NCI-H1092 treated with DMSO at 0.1 percent for 48 hours (cell line): ENCODE measurements at regions not wholly inside any gene's neighbourhood (a gene's known extent, or its start where the extent isn't known, plus 50 kb on each side); places are given as distances from the start of the nearest gene placed in this dataset.

Experiments
- DNase-seq: peaks from one replicate; lab custom pipeline; 2025; lab: John Stamatoyannopoulos, UW

GRCh38 chr3:181076558-181076957, 87.0 kb upstream of the DNAJC19 start:
- DNase-seq = no peak

- no peak for DNase-seq
Observed at GRCh38 chr3:181075098-181075497, 85.6 kb upstream of the DNAJC19 start.

DNA sequence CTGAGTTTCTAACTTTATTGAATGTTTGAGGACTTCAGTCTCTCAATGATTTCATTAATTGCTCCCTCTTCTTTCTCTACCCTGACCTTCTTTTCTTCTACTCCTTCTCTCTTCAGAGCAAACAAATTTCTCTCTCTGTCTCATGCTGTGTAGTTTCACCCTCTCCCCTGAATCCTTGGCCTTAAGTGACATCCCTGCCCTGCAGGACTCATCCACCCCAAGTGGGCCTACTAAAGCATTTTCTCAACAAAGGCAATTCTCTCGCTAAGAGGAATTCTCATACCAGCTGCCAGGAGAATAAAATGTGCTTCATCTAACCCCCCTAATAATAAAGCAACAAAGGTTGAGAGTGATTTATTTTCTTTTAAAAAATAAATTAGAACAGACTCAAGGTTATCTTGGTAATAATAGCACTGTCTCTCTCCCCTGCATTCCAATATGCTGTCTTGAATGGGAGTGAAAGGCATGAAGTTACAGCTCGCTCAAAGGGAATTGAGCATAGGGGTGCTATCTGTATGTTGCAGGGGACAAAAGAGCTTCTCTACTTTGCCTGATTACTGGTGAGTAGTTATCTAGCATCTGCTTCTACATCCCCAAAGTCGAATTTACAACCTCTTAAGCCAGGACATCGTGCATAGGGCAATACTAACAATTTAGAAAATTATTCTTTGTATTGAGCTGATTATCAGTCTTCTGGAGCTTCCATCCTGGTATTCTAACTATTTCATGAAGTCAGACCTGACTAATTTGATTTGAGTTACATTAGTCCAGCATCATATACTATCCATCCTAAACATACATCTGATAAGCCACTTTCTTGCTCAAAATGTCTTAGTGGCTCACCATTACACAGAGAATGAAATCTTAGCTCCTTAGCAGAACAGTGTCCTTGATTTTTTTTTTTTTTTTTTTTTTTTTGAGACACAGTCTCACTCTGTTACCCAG, 76.9 kb upstream of the DNAJC19 start:
- no peak for DNase-seq

DNA sequence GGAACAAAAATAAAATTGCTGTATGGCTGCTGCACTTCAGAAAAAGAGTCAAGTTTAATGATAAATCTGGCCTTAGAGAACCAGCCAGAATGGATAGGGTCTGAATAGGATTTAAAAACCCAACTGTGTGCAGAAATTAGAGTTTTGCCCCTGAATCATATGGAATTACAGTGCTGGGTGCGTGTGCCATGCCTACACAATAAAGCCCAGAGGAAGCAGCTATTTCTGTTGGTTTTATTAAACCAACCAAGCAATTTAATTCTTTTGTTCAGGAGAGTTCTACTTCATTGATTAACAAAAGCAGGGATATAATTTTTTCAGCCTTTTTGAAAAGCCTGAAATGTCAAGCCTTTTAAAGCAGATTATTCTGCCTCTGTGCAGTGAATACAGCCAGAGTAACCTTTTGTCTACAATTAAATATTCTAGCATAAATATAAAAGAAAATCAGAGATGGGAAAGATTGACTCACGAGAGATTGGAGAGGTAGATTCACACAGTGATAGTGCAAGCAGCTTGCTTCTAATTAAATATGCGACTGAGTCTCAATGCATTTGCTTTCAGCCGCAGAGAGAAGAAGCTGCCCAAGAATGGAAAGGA, 66.7 kb upstream of the DNAJC19 start:
- DNase-seq = no peak

DNA sequence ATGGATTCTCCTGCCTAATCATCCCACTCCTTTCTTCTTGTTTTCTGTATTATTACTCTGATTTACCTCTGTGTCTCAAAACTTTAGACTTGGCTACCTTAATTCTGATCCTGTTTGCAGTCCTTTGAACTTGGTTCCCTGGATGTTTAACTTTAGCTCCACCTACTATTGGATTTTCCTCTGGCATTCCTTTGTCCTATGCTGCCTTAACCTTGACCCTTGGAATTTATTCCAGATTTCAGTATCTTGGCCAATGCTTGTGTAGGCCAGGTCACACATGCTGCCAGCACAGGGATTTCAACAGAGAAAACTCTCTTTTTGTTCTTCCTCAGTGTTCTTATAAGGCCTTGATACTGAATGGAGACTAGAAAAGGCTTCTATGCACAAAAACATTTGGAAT, 65.0 kb upstream of the DNAJC19 start:
- DNase-seq = no peak

- no peak for DNase-seq
Observed at GRCh38 chr3:181052256-181052655, 62.7 kb upstream of the DNAJC19 start.

- DNase-seq = no peak
Observed at GRCh38 chr3:181050738-181051137, 61.2 kb upstream of the DNAJC19 start.

GRCh38 chr3:181040030-181040429, 50.5 kb upstream of the DNAJC19 start:
- no peak for DNase-seq
